ENCODE measurements at regions not wholly inside any gene's neighbourhood (a gene's known extent, or its start where the extent isn't known, plus 50 kb on each side); places are given as distances from the start of the nearest gene placed in this dataset.
A peak's percentile ranks its signal among the peaks of the same experiment; 100 is the strongest.

- no peaks in the 10 kb centered on the region for H3K36me3 ChIP-seq (ENCODE audit: low read length)
- H4K20me1 ChIP-seq (ENCODE audit: low read depth, low read length): no peaks in the 10 kb centered on the region
- TF ChIP-seq EZH2phosphoT487 (conservative IDR thresholded peaks at IDR 0.05; ENCODE audit: low read length): no peak
- peak; percentile 65 for TF ChIP-seq CTCF (IDR thresholded peaks at IDR 0.05; ENCODE audit: insufficient read depth, low read length, poor library complexity, severe bottlenecking)
- H3K27me3 ChIP-seq (ENCODE audit: low read length): no peaks in the 10 kb centered on the region
- no peak overlapping the region for H2AFZ ChIP-seq (ENCODE audit: low read depth, low read length, severe bottlenecking)
- H3F3A ChIP-seq (ENCODE audit: insufficient read depth): no peaks in the 10 kb centered on the region
- H3K9ac ChIP-seq (ENCODE audit: low read length): no peak overlapping the region
- no peaks in the 10 kb centered on the region for H3K9me3 ChIP-seq (ENCODE audit: insufficient read depth, low read length)
- H3K4me2 ChIP-seq (ENCODE audit: low read depth, low read length, poor library complexity, severe bottlenecking): no peak overlapping the region
- no peaks in the 10 kb centered on the region for H3K79me2 ChIP-seq (ENCODE audit: insufficient read depth, low read length)
- H3K4me3 ChIP-seq (ENCODE audit: insufficient read depth, low read length, poor library complexity, severe bottlenecking): no peak overlapping the region
- no peak overlapping the region for H3K27ac ChIP-seq (ENCODE audit: low read depth, low read length)
- H3K9me2 ChIP-seq (replicated peaks; ENCODE audit: insufficient read depth, low read length): no peaks in the 10 kb centered on the region
Measured at GRCh38 chr2:71923887-71924533, 223.7 kb downstream of the CYP26B1 start.

GRCh38 chr2:71923143-71923525, 224.5 kb downstream of the CYP26B1 start:
- H3K9me2 ChIP-seq (replicated peaks; ENCODE audit: insufficient read depth, low read length): no peaks in the 10 kb centered on the region
- no peaks in the 10 kb centered on the region for H3K27me3 ChIP-seq (ENCODE audit: low read length)
- no peak for TF ChIP-seq CTCF (IDR thresholded peaks at IDR 0.05; ENCODE audit: insufficient read depth, low read length, poor library complexity, severe bottlenecking)
- TF ChIP-seq EZH2phosphoT487 (conservative IDR thresholded peaks at IDR 0.05; ENCODE audit: low read length): no peak
- no peak overlapping the region for H3K4me3 ChIP-seq (ENCODE audit: insufficient read depth, low read length, poor library complexity, severe bottlenecking)
- no peaks in the 10 kb centered on the region for H3K36me3 ChIP-seq (ENCODE audit: low read length)
- H3K27ac ChIP-seq (ENCODE audit: low read depth, low read length): no peak overlapping the region
- H2AFZ ChIP-seq (ENCODE audit: low read depth, low read length, severe bottlenecking): no peak overlapping the region
- no peaks in the 10 kb centered on the region for H3F3A ChIP-seq (ENCODE audit: insufficient read depth)
- H4K20me1 ChIP-seq (ENCODE audit: low read depth, low read length): no peaks in the 10 kb centered on the region
- H3K9ac ChIP-seq (ENCODE audit: low read length): no peak overlapping the region
- no peak overlapping the region for H3K4me2 ChIP-seq (ENCODE audit: low read depth, low read length, poor library complexity, severe bottlenecking)
- H3K79me2 ChIP-seq (ENCODE audit: insufficient read depth, low read length): no peaks in the 10 kb centered on the region
- no peaks in the 10 kb centered on the region for H3K9me3 ChIP-seq (ENCODE audit: insufficient read depth, low read length)

GRCh38 chr2:71922499-71923142, 225.0 kb downstream of the CYP26B1 start:
- Histone ChIP-seq H3K27ac (ENCODE audit: low read depth, low read length) (no peak overlapping the region), H3K9me3 (ENCODE audit: insufficient read depth, low read length) (no peaks in the 10 kb centered on the region), H3K9ac (ENCODE audit: low read length) (no peak overlapping the region), H3K4me3 (ENCODE audit: insufficient read depth, low read length, poor library complexity, severe bottlenecking) (no peak overlapping the region), H2AFZ (ENCODE audit: low read depth, low read length, severe bottlenecking) (no peak overlapping the region), H3F3A (ENCODE audit: insufficient read depth) (no peaks in the 10 kb centered on the region), H3K79me2 (ENCODE audit: insufficient read depth, low read length) (no peaks in the 10 kb centered on the region), H3K36me3 (ENCODE audit: low read length) (no peaks in the 10 kb centered on the region), H4K20me1 (ENCODE audit: low read depth, low read length) (no peaks in the 10 kb centered on the region), H3K27me3 (ENCODE audit: low read length) (no peaks in the 10 kb centered on the region), H3K4me2 (ENCODE audit: low read depth, low read length, poor library complexity, severe bottlenecking) (no peak overlapping the region), H3K9me2 (replicated peaks; ENCODE audit: insufficient read depth, low read length) (no peaks in the 10 kb centered on the region)
- TF ChIP-seq CTCF (IDR thresholded peaks at IDR 0.05; ENCODE audit: insufficient read depth, low read length, poor library complexity, severe bottlenecking) (no peak), EZH2phosphoT487 (conservative IDR thresholded peaks at IDR 0.05; ENCODE audit: low read length) (no peak)
